Nephron (organoid): ENCODE measurements at regions not wholly inside any gene's neighbourhood (a gene's known extent, or its start where the extent isn't known, plus 50 kb on each side); places are given as distances from the start of the nearest gene placed in this dataset.
"Not testable (repeated sequence)": the region's sequence is repeated elsewhere in the genome, so short reads cannot be mapped to it uniquely, and the experiment has no call there.

Experiments
- H3K27ac Mint-ChIP-seq, 3 experiments: 2 replicates each; pipeline ENCODE4 v1.8.0; 2020; ENCODE audit warnings: mixed read lengths in 3 of 3, mild to moderate bottlenecking in 2 of 3, moderate library complexity in 1 of 3
- H3K27me3 Mint-ChIP-seq: 2 replicates; pipeline ENCODE4 v1.8.0; 2021; ENCODE audit warnings: low read depth, mild to moderate bottlenecking, moderate library complexity, mixed read lengths
- H3K36me3 Mint-ChIP-seq: 2 replicates; pipeline ENCODE4 v1.8.0; 2020; ENCODE audit warnings: low read depth, mixed read lengths
- H3K4me1 Mint-ChIP-seq: 2 replicates; pipeline ENCODE4 v1.8.0; 2020; ENCODE audit warnings: mixed read lengths
- H3K4me3 Mint-ChIP-seq, 3 experiments: 2 replicates each; pipeline ENCODE4 v1.8.0; 2020; ENCODE audit warnings: mild to moderate bottlenecking in 3 of 3, mixed read lengths in 3 of 3, moderate library complexity in 2 of 3
- H3K9me3 Mint-ChIP-seq: 2 replicates; pipeline ENCODE4 v1.8.0; 2020; ENCODE audit warnings: mixed read lengths
- CTCF ChIP-seq, 3 experiments: fragments of 200-600 bp; sonication (generic); IDR thresholded peaks; one replicate each; pipeline ENCODE4 v1.5.0; 2021; ENCODE audit warnings: antibody characterized with exemption in 3 of 3; ENCODE audit not compliant: unreplicated experiment in 3 of 3

- TF ChIP-seq CTCF (IDR thresholded peaks at IDR 0.05; ENCODE audit: unreplicated experiment in 3 of 3), result no peak
- no peaks in the 10 kb centered on the region for H3K36me3 Mint-ChIP-seq
- peaks cover 11% of the 10 kb centered on the region for H3K9me3 Mint-ChIP-seq
- H3K4me3 Mint-ChIP-seq, result no peak overlapping the region
- H3K27ac Mint-ChIP-seq, result no peak overlapping the region
- no peaks in the 10 kb centered on the region for H3K27me3 Mint-ChIP-seq
- H3K4me1 Mint-ChIP-seq, result peaks cover 5% of the 10 kb centered on the region
Measured at GRCh38 chr13:75175575-75175974, 306.4 kb downstream of the TBC1D4 start.

GRCh38 chr13:75175097-75175496 is 306.9 kb downstream of the TBC1D4 start:
- H3K27ac Mint-ChIP-seq, H3K36me3 Mint-ChIP-seq, H3K4me3 Mint-ChIP-seq, H3K4me1 Mint-ChIP-seq, H3K27me3 Mint-ChIP-seq: not testable (repeated sequence)
- peaks cover 11% of the 10 kb centered on the region for H3K9me3 Mint-ChIP-seq

GRCh38 chr13:75174481-75174880 is 307.5 kb downstream of the TBC1D4 start:
- TF ChIP-seq CTCF (IDR thresholded peaks at IDR 0.05; ENCODE audit: unreplicated experiment in 3 of 3), result no peak
- Mint-ChIP-seq H3K4me3 (no peak overlapping the region), H3K27ac (peak overlapping the region in 1 of 3 experiments; percentile 60), H3K27me3 (no peaks in the 10 kb centered on the region), H3K9me3 (peaks cover 11% of the 10 kb centered on the region), H3K4me1 (peaks cover 5% of the 10 kb centered on the region), H3K36me3 (no peaks in the 10 kb centered on the region)

GRCh38 chr13:75173457-75174356 is 308.3 kb downstream of the TBC1D4 start:
- H3K27ac Mint-ChIP-seq, result no peak overlapping the region
- H3K36me3 Mint-ChIP-seq, result no peaks in the 10 kb centered on the region
- H3K9me3 Mint-ChIP-seq, result peaks cover 11% of the 10 kb centered on the region
- no peak for TF ChIP-seq CTCF (IDR thresholded peaks at IDR 0.05; ENCODE audit: unreplicated experiment in 3 of 3)
- no peaks in the 10 kb centered on the region for H3K27me3 Mint-ChIP-seq
- no peaks in the 10 kb centered on the region for H3K4me1 Mint-ChIP-seq
- H3K4me3 Mint-ChIP-seq, result no peak overlapping the region

GRCh38 chr13:75170311-75170710 is 311.7 kb downstream of the TBC1D4 start:
- Mint-ChIP-seq H3K27me3 (no peaks in the 10 kb centered on the region), H3K9me3 (no peaks in the 10 kb centered on the region), H3K4me3 (no peak overlapping the region), H3K27ac (no peak overlapping the region), H3K4me1 (no peaks in the 10 kb centered on the region), H3K36me3 (no peaks in the 10 kb centered on the region)
- TF ChIP-seq CTCF (IDR thresholded peaks at IDR 0.05; ENCODE audit: unreplicated experiment in 3 of 3), result no peak

- peaks cover 4% of the 10 kb centered on the region for H3K27me3 Mint-ChIP-seq
- H3K9me3 Mint-ChIP-seq, result no peaks in the 10 kb centered on the region
- H3K27ac Mint-ChIP-seq, result no peak overlapping the region
- no peaks in the 10 kb centered on the region for H3K4me1 Mint-ChIP-seq
- no peak for TF ChIP-seq CTCF (IDR thresholded peaks at IDR 0.05; ENCODE audit: unreplicated experiment in 3 of 3)
- no peak overlapping the region for H3K4me3 Mint-ChIP-seq
- H3K36me3 Mint-ChIP-seq, result no peaks in the 10 kb centered on the region
Measured at GRCh38 chr13:75165543-75166230, 316.3 kb downstream of the TBC1D4 start.
